ENCODE measurements at regions not wholly inside any gene's neighbourhood (a gene's known extent, or its start where the extent isn't known, plus 50 kb on each side); places are given as distances from the start of the nearest gene placed in this dataset.

- DNase-seq (ENCODE audit: low read depth), result no peak
Measured at GRCh38 chr12:107891967-107892366, 117.5 kb downstream of the ASCL4 start.

GRCh38 chr12:107894589-107894988 lies 120.1 kb downstream of the ASCL4 start:
- no peak for DNase-seq (ENCODE audit: low read depth)

GRCh38 chr12:107895966-107896365 lies 121.5 kb downstream of the ASCL4 start:
- no peak for DNase-seq (ENCODE audit: low read depth)

- DNase-seq (ENCODE audit: low read depth), result no peak
Measured at GRCh38 chr12:107900588-107900987, 126.1 kb downstream of the ASCL4 start.

- DNase-seq (ENCODE audit: low read depth), result peak; percentile 63
Measured at GRCh38 chr12:107903341-107904061, 129.0 kb downstream of the ASCL4 start.

GRCh38 chr12:107906707-107907106 lies 132.2 kb downstream of the ASCL4 start:
- DNase-seq (ENCODE audit: low read depth), result no peak

GRCh38 chr12:107912421-107913004 lies 138.0 kb downstream of the ASCL4 start:
- DNase-seq (ENCODE audit: low read depth), result peak; percentile 35

- DNase-seq (ENCODE audit: low read depth), result no peak
Measured at GRCh38 chr12:107914460-107914977, 140.0 kb downstream of the ASCL4 start.

- DNase-seq (ENCODE audit: low read depth), result no peak
Measured at GRCh38 chr12:107917912-107918800, 143.7 kb downstream of the ASCL4 start.

- no peak for DNase-seq (ENCODE audit: low read depth)
Measured at GRCh38 chr12:107921062-107921461, 146.6 kb downstream of the ASCL4 start.

GRCh38 chr12:107925125-107925524 lies 150.6 kb downstream of the ASCL4 start:
- DNase-seq (ENCODE audit: low read depth), result no peak

GRCh38 chr12:107929436-107929835 lies 154.9 kb downstream of the ASCL4 start:
- DNase-seq (ENCODE audit: low read depth), result no peak

- no peak for DNase-seq (ENCODE audit: low read depth)
Measured at GRCh38 chr12:107931761-107932160, 157.3 kb downstream of the ASCL4 start.

- DNase-seq (ENCODE audit: low read depth), result no peak
Measured at GRCh38 chr12:107938446-107938845, 163.9 kb downstream of the ASCL4 start.

GRCh38 chr12:107948391-107948945 lies 174.0 kb downstream of the ASCL4 start:
- no peak for DNase-seq (ENCODE audit: low read depth)

GRCh38 chr12:107951024-107951423 lies 176.5 kb downstream of the ASCL4 start:
- no peak for DNase-seq (ENCODE audit: low read depth)

GRCh38 chr12:107955966-107956643 lies 173.0 kb upstream of the WSCD2 start:
- DNase-seq (ENCODE audit: low read depth), result no peak

GRCh38 chr12:107957459-107957858 lies 171.6 kb upstream of the WSCD2 start:
- DNase-seq (ENCODE audit: low read depth), result no peak

GRCh38 chr12:107963635-107964034 lies 165.5 kb upstream of the WSCD2 start:
- DNase-seq (ENCODE audit: low read depth), result no peak

- peak; percentile 5 for DNase-seq (ENCODE audit: low read depth)
Measured at GRCh38 chr12:107967170-107967569, 161.9 kb upstream of the WSCD2 start.

GRCh38 chr12:107973950-107974349 lies 155.1 kb upstream of the WSCD2 start:
- DNase-seq (ENCODE audit: low read depth), result no peak

GRCh38 chr12:107976331-107976730 lies 152.8 kb upstream of the WSCD2 start:
- no peak for DNase-seq (ENCODE audit: low read depth)

Data from CMK (cell line).